ENCODE measurements at regions not wholly inside any gene's neighbourhood (a gene's known extent, or its start where the extent isn't known, plus 50 kb on each side); places are given as distances from the start of the nearest gene placed in this dataset.
"Not testable (repeated sequence)": the region's sequence is repeated elsewhere in the genome, so short reads cannot be mapped to it uniquely, and the experiment has no call there.

GRCh38 chr20:40954521-40955165 is 74.0 kb upstream of the TOP1 start:
- no peak for FAIRE-seq
- DNase-seq (ENCODE audit: insufficient read length, low spot score): no peak

- FAIRE-seq (no peak), DNase-seq (ENCODE audit: insufficient read length, low spot score) (no peak)
Measured at GRCh38 chr20:40955326-40955725, 73.3 kb upstream of the TOP1 start.

GRCh38 chr20:40955826-40956225 is 72.8 kb upstream of the TOP1 start:
- DNase-seq (ENCODE audit: insufficient read length, low spot score); FAIRE-seq: not testable (repeated sequence)

- FAIRE-seq (no peak), DNase-seq (ENCODE audit: insufficient read length, low spot score) (no peak)
Measured at GRCh38 chr20:40956542-40957264, 71.9 kb upstream of the TOP1 start.

- DNase-seq (ENCODE audit: insufficient read length, low spot score): no peak
- no peak for FAIRE-seq
Measured at GRCh38 chr20:40957265-40957760, 71.3 kb upstream of the TOP1 start.

GRCh38 chr20:40958598-40958997 is 70.0 kb upstream of the TOP1 start:
- DNase-seq (ENCODE audit: insufficient read length, low spot score): no peak
- no peak for FAIRE-seq

- FAIRE-seq: no peak
- no peak for DNase-seq (ENCODE audit: insufficient read length, low spot score)
Measured at GRCh38 chr20:40959325-40960092, 69.1 kb upstream of the TOP1 start.

- FAIRE-seq: no peak
- DNase-seq (ENCODE audit: insufficient read length, low spot score): no peak
Measured at GRCh38 chr20:40960101-40960500, 68.5 kb upstream of the TOP1 start.

- FAIRE-seq (no peak), DNase-seq (ENCODE audit: insufficient read length, low spot score) (no peak)
Measured at GRCh38 chr20:40960521-40960956, 68.1 kb upstream of the TOP1 start.

- FAIRE-seq (no peak), DNase-seq (ENCODE audit: insufficient read length, low spot score) (no peak)
Measured at GRCh38 chr20:40961176-40961575, 67.4 kb upstream of the TOP1 start.

- FAIRE-seq: no peak
- no peak for DNase-seq (ENCODE audit: insufficient read length, low spot score)
Measured at GRCh38 chr20:40961686-40962640, 66.7 kb upstream of the TOP1 start.

GRCh38 chr20:40962733-40963504 is 65.7 kb upstream of the TOP1 start:
- no peak for FAIRE-seq

GRCh38 chr20:40963505-40963845 is 65.1 kb upstream of the TOP1 start:
- FAIRE-seq: no peak
- no peak for DNase-seq (ENCODE audit: insufficient read length, low spot score)

More at GRCh38 chr20:40962733-40963504, 65.7 kb upstream of the TOP1 start:
- peak; percentile 61 for DNase-seq (ENCODE audit: insufficient read length, low spot score)

- DNase-seq (ENCODE audit: insufficient read length, low spot score) (no peak), FAIRE-seq (no peak)
Measured at GRCh38 chr20:40965671-40966070, 63.0 kb upstream of the TOP1 start.

GRCh38 chr20:40966103-40966502 is 62.5 kb upstream of the TOP1 start:
- DNase-seq (ENCODE audit: insufficient read length, low spot score): no peak
- FAIRE-seq: no peak

GRCh38 chr20:40966516-40967185 is 62.0 kb upstream of the TOP1 start:
- DNase-seq (ENCODE audit: insufficient read length, low spot score) (no peak), FAIRE-seq (no peak)

GRCh38 chr20:40967700-40968099 is 60.9 kb upstream of the TOP1 start:
- FAIRE-seq (no peak), DNase-seq (ENCODE audit: insufficient read length, low spot score) (no peak)

- FAIRE-seq (peak; percentile 78), DNase-seq (ENCODE audit: insufficient read length, low spot score) (peak; percentile 58)
Measured at GRCh38 chr20:40968816-40969562, 59.6 kb upstream of the TOP1 start.
